PC-9 (cell line): ENCODE measurements at regions not wholly inside any gene's neighbourhood (a gene's known extent, or its start where the extent isn't known, plus 50 kb on each side); places are given as distances from the start of the nearest gene placed in this dataset.

Experiments
- BruUV-seq: library from RNA; stranded (reverse); fragments of 400-500 nt; replicated peaks from 2 replicates; lab custom pipeline; 2021; lab: Mats Ljungman, UMichigan
- CTCF ChIA-PET: fragments of 300-600 bp; sonication (Branson Sonifier 250); formaldehyde crosslinking; loops from one replicate; lab custom pipeline; 2022; ENCODE audit warnings: antibody characterized with exemption; lab: Charles Lee
- POLR2A ChIA-PET: fragments of 300-600 bp; sonication (Branson Sonifier 250); formaldehyde crosslinking; loops from one replicate; lab custom pipeline; 2022; ENCODE audit warnings: antibody characterized with exemption; ENCODE audit not compliant: unreplicated experiment; lab: Charles Lee
- DNase-seq, 2 experiments: peaks; one replicate each; pipeline versions ENCODE4 v3.0.0 to v3.0.0-alpha.2; 2015 to 2022; ENCODE audit warnings: mixed read lengths in 1 of 2
- H2AFZ ChIP-seq: fragments of 200-600 bp; sonication (generic); 2 replicates; pipeline ENCODE4 v1.8.1; 2017; ENCODE audit warnings: antibody characterized with exemption
- H3F3A ChIP-seq: fragments of 200-600 bp; sonication (generic); 2 replicates; pipeline ENCODE4 v1.8.1; 2017; ENCODE audit warnings: antibody characterized with exemption, mild to moderate bottlenecking, low read depth; ENCODE audit not compliant: insufficient read depth
- H3K27ac ChIP-seq: fragments of 200-600 bp; sonication (generic); 2 replicates; pipeline ENCODE4 v1.6.1; 2016; ENCODE audit warnings: mixed run types
- H3K27me3 ChIP-seq: fragments of 200-600 bp; sonication (generic); 2 replicates; pipeline ENCODE4 v1.6.1; 2016; ENCODE audit warnings: low read depth, mixed run types; ENCODE audit not compliant: insufficient read depth
- H3K36me3 ChIP-seq: fragments of 200-600 bp; sonication (generic); 2 replicates; pipeline ENCODE4 v1.6.1; 2016; ENCODE audit warnings: low read depth, mixed run types
- H3K4me1 ChIP-seq: fragments of 200-600 bp; sonication (generic); replicated peaks from 2 replicates; pipeline ENCODE4 v1.6.1; 2016; ENCODE audit warnings: mixed run types; ENCODE audit not compliant: insufficient read depth
- H3K4me2 ChIP-seq: fragments of 200-600 bp; sonication (generic); 2 replicates; pipeline ENCODE4 v1.6.1; 2017; ENCODE audit warnings: mixed run types
- H3K4me3 ChIP-seq: fragments of 200-600 bp; sonication (generic); 2 replicates; pipeline ENCODE4 v1.6.1; 2016; ENCODE audit warnings: mixed run types
- H3K79me2 ChIP-seq: fragments of 200-600 bp; sonication (generic); 2 replicates; pipeline ENCODE4 v1.6.1; 2017; ENCODE audit warnings: low read depth, mixed run types
- H3K9me2 ChIP-seq: fragments of 200-600 bp; sonication (generic); 2 replicates; pipeline ENCODE4 v1.8.1; 2017; ENCODE audit warnings: mild to moderate bottlenecking; ENCODE audit not compliant: insufficient read depth
- H3K9me3 ChIP-seq: fragments of 200-600 bp; sonication (generic); 2 replicates; pipeline ENCODE4 v1.8.1; 2016; ENCODE audit warnings: low read depth; ENCODE audit not compliant: insufficient read depth
- H4K20me1 ChIP-seq: fragments of 200-600 bp; sonication (generic); 2 replicates; pipeline ENCODE4 v1.8.1; 2017; ENCODE audit not compliant: insufficient read depth
- CTCF ChIP-seq: fragments of 200-600 bp; sonication (generic); conservative IDR thresholded peaks from 2 replicates; pipeline ENCODE4 v1.6.1; 2017; ENCODE audit warnings: mixed run types, antibody characterized with exemption, mild to moderate bottlenecking, moderate library complexity
- EZH2 ChIP-seq: fragments of 200-600 bp; sonication (generic); IDR thresholded peaks from 2 replicates; pipeline ENCODE4 v1.8.0; 2017; ENCODE audit warnings: antibody characterized with exemption, low read depth
- intact Hi-C: fragments of 100-400 bp; cut with micrococcal nuclease; formaldehyde crosslinking; loops from one replicate; pipeline ENCODE4 v1.10.0; 2022; ENCODE audit not compliant: unreplicated experiment

GRCh38 chr1:90486996-90487395 is 230.1 kb downstream of the BARHL2 start:
- Histone ChIP-seq H3K79me2 (no peaks in the 10 kb centered on the region), H3K36me3 (no peaks in the 10 kb centered on the region), H3F3A (no peaks in the 10 kb centered on the region), H3K4me3 (no peak overlapping the region), H3K4me2 (no peak overlapping the region), H2AFZ (no peak overlapping the region), H3K27ac (no peak overlapping the region), H3K9me2 (0 out of 2 replicates have a peak, but pooled peaks cover 4% of the 10 kb centered on the region), H3K9me3 (0 out of 2 replicates have a peak, but pooled peaks cover 5% of the 10 kb centered on the region), H4K20me1 (no peaks in the 10 kb centered on the region), H3K27me3 (no peaks in the 10 kb centered on the region), H3K4me1 (no peaks in the 10 kb centered on the region)
- ChIA-PET POLR2A (interaction anchor here (0.7 kb wide), 1 partner anchor 1154 kb away, joined by 6 read pairs; no protein-coding TSS in a partner anchor), CTCF (no interaction called here)
- DNase-seq, result no peak
- no peak for TF ChIP-seq EZH2
- no peak for TF ChIP-seq CTCF
- no TSS peak for BruUV-seq
- intact Hi-C loops, result no loop called here

GRCh38 chr1:90486134-90486824 is 230.8 kb downstream of the BARHL2 start:
- Histone ChIP-seq H3K4me3 (no peak overlapping the region), H4K20me1 (no peaks in the 10 kb centered on the region), H3K9me3 (0 out of 2 replicates have a peak, but pooled peaks cover 5% of the 10 kb centered on the region), H3K79me2 (no peaks in the 10 kb centered on the region), H3K27me3 (no peaks in the 10 kb centered on the region), H2AFZ (no peak overlapping the region), H3K4me2 (no peak overlapping the region), H3F3A (no peaks in the 10 kb centered on the region), H3K4me1 (no peaks in the 10 kb centered on the region), H3K27ac (no peak overlapping the region), H3K36me3 (no peaks in the 10 kb centered on the region), H3K9me2 (0 out of 2 replicates have a peak, but pooled peaks cover 4% of the 10 kb centered on the region)
- intact Hi-C loops, result no loop called here
- no TSS peak for BruUV-seq
- no peak for DNase-seq
- ChIA-PET CTCF (no interaction called here), POLR2A (interaction anchor here (0.7 kb wide), 1 partner anchor 1154 kb away, joined by 6 read pairs; no protein-coding TSS in a partner anchor)
- TF ChIP-seq CTCF, result no peak
- no peak for TF ChIP-seq EZH2

DNA sequence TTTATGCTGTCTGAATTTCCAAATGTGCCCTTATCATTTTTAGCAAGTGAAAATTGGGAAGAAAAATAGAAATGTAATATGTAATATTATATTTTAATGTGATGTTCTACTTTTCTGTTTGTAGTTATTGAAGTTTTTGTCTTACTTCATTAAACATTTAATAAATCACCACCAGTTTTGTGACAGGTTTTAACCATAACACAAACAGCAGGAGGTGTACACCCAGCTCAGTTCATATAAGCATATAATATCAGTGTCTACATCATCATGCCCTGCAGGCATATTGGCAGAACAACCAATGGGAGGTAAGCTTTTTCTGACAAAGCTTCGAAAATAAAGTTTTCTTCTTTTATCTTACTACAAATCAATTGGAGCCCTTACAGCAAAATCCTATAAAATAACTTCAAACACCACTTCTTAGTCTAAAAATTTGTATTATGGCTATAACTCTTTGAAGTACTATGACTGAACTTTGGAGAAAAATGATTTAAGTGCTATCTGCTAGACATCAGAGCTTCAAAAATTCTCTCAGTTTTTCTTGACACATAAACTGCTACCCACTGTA is 236.7 kb downstream of the BARHL2 start:
- no peak for DNase-seq
- Histone ChIP-seq H3F3A (no peaks in the 10 kb centered on the region), H3K4me3 (no peak overlapping the region), H4K20me1 (no peaks in the 10 kb centered on the region), H3K36me3 (no peaks in the 10 kb centered on the region), H3K9me2 (0 out of 2 replicates have a peak, but pooled peaks cover 4% of the 10 kb centered on the region), H3K4me2 (no peak overlapping the region), H3K27me3 (no peaks in the 10 kb centered on the region), H2AFZ (no peak overlapping the region), H3K4me1 (no peaks in the 10 kb centered on the region), H3K79me2 (no peaks in the 10 kb centered on the region), H3K9me3 (0 out of 2 replicates have a peak, but pooled peaks cover under 1% of the 10 kb centered on the region), H3K27ac (no peak overlapping the region)
- BruUV-seq, result no TSS peak
- intact Hi-C loops, result loop anchor here (2.0 kb wide), 1 partner anchor 54 kb away; no protein-coding TSS in a partner anchor
- ChIA-PET CTCF (no interaction called here), POLR2A (interaction anchor here (0.6 to 0.7 kb wide), 2 partner anchors 47 to 108 kb away, joined by 5 read pairs; no protein-coding TSS in a partner anchor)
- TF ChIP-seq EZH2 (no peak), CTCF (no peak)
